Stomach (tissue), 8 donors: ENCODE measurements at regions not wholly inside any gene's neighbourhood (a gene's known extent, or its start where the extent isn't known, plus 50 kb on each side); places are given as distances from the start of the nearest gene placed in this dataset.
A peak's percentile ranks its signal among the peaks of the same experiment; 100 is the strongest.

Source experiments
- DNase-seq, 2 donors: peaks; one replicate each; pipeline versions ENCODE4 v3.0.0 to v3.0.0-alpha.2; 2013 to 2019
- H3K27ac ChIP-seq, 5 donors: fragments of 200-600 bp in 4 of 5; sonication (generic) in 4 of 5; one replicate each; pipeline ENCODE4 v1.5.1; 2013 to 2019; ENCODE audit warnings: mild to moderate bottlenecking in 1 of 5, moderate library complexity in 1 of 5
- H3K27me3 ChIP-seq, 3 donors: fragments of 200-600 bp; sonication (generic); one replicate each; pipeline ENCODE4 v1.5.1; 2017 to 2019; ENCODE audit warnings: mixed run types in 1 of 3
- H3K36me3 ChIP-seq, 4 donors: fragments of 200-600 bp; sonication (generic); 1 replicate in 3 of 4; 2 replicates in 1 of 4; pipeline ENCODE4 v1.5.1; 2016 to 2019
- H3K4me1 ChIP-seq, 4 donors: fragments of 200-600 bp; sonication (generic); one replicate each; pipeline ENCODE4 v1.5.1; 2016 to 2019
- H3K4me3 ChIP-seq, 4 donors: fragments of 200-600 bp; sonication (generic) in 3 of 4; one replicate each; pipeline ENCODE4 v1.5.1; 2016 to 2019; ENCODE audit warnings: mild to moderate bottlenecking in 1 of 4
- H3K9me3 ChIP-seq, 4 donors: fragments of 200-600 bp; sonication (generic); one replicate each; pipeline ENCODE4 v1.5.1; 2016 to 2019
- CTCF ChIP-seq, 7 experiments: fragments of 450-650 bp in 4 of 7; fragments of 200-600 bp in 3 of 7; sonication (generic) in 3 of 7; IDR thresholded peaks; one replicate each; pipeline ENCODE4 v1.5.1; 2016 to 2019; ENCODE audit warnings: antibody characterized with exemption in 7 of 7, control low read depth in 2 of 7, mild to moderate bottlenecking in 1 of 7
- EP300 ChIP-seq: sonication (generic); formaldehyde crosslinking; IDR thresholded peaks from one replicate; pipeline ENCODE4 v1.6.1; 2017; ENCODE audit warnings: antibody characterized with exemption
- POLR2A ChIP-seq, 4 donors: fragments of 450-650 bp; IDR thresholded peaks; one replicate each; pipeline ENCODE4 v1.6.1; 2016; ENCODE audit warnings: antibody characterized with exemption in 4 of 4, control low read depth in 2 of 4, mild to moderate bottlenecking in 1 of 4, moderate library complexity in 1 of 4
- POLR2AphosphoS5 ChIP-seq, 3 donors: sonication (generic); formaldehyde crosslinking; IDR thresholded peaks; one replicate each; pipeline ENCODE4 v1.6.1; 2016; ENCODE audit warnings: antibody characterized with exemption in 3 of 3
- WGBS, 5 donors: extraction: QIAGEN DNeasy Blood & Tissue Kit in 3 of 5; methylation state at CpG; one replicate each; pipeline versions ENCODE4 v1.1.5 to v1.1.7; 2013 to 2018; 5-methylcytosine and 5-hydroxymethylcytosine counted together
- intact Hi-C: fragments of 100-400 bp; cut with DNase I; formaldehyde crosslinking; loops from one replicate; pipeline ENCODE4 v1.15.1; 2023; ENCODE audit warnings: low total_unique reads
- donor health status: healthy with polysubstance abuse.
- donor health status: Bipolar disorder and iron deficiency.
- donor health status: healthy.

DNA sequence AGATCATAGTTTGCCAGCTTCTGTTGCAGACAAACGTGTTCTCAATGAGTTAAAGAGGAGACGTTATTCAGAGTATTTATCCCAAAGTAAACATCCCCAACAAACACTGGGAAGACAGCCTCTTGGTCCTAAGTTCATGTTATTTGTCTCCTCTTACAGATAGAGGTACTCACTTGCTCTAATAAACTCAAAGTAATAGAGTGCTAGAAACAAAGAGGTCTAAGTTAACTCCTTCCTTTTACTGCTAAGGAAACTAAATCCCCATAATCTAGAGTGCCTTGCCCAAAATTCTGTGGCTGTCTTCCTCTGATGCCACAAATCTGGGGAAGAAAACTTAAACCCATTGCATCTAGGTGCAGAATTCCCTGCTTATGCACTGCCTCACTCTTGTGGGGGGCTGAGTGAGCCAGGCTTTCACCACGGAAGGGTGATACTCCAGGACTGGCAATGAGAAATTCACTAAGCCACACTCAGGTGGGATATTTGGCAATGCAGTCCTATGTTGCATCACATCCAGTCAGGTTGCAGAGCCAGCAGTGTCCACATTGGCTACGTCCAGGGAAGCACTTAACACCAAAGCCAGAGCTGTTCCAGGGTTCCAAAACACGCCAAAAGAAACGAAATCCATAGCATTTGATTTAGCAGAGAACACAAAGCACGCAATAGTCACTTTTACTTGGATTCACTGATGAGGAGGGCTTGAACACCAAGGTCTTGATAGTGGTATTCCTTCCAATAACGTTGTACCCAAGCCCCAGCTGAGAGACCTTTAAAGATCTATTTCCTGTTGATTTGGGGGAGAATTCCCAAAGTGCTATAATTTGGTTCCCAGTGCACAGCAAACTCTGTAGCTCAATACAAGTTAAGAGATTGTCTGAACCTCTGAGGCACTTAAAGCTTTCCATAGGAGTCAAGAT is 81.0 kb upstream of the FOXQ1 start:
- Histone ChIP-seq H3K27ac (no peak overlapping the region), H3K27me3 (no peaks in the 10 kb centered on the region), H3K4me3 (no peak overlapping the region), H3K4me1 (peaks cover 0 to 19% (median 11%) of the 10 kb centered on the region in 4 donors), H3K36me3 (no peaks in the 10 kb centered on the region), H3K9me3 (no peaks in the 10 kb centered on the region)
- intact Hi-C loops, result loop anchor here (10.0 kb wide), 1 partner anchor 126 kb away; no protein-coding TSS in a partner anchor
- DNase-seq, result no peak
- no peak for TF ChIP-seq EP300
- TF ChIP-seq POLR2A (IDR thresholded peaks at IDR 0.05), result no peak
- no peak for TF ChIP-seq CTCF (IDR thresholded peaks at IDR 0.05)
- no peak for TF ChIP-seq POLR2AphosphoS5 (IDR thresholded peaks at IDR 0.05)
- WGBS, 5 donors, result 57 to 64% (median 62%) methylated on average over 8 of the region's 8 CpGs

DNA sequence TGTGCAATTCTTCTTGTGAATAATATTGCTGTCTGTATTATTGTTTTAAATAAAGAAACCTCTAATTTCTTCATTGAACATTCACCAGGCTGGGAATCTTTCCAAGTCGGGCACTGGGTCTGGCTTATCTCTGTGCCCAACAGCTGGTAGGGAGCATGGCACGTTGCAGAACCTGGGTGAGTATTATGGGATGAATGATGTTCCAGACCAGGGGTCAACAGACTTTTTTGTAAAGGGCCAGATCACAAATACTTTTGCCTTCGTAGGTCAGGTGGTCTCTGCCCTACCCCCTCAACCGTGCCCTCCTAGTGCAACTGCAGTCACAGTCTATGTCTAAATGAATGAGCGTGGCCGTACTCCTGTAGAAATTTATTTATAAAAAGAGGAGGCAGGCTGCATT is 81.6 kb upstream of the FOXQ1 start:
- intact Hi-C loops, result loop anchor here (10.0 kb wide), 1 partner anchor 125 kb away; no protein-coding TSS in a partner anchor
- H3K4me1 ChIP-seq, result peaks cover 0 to 19% (median 11%) of the 10 kb centered on the region in 4 donors
- H3K27ac ChIP-seq, result no peak overlapping the region
- H3K36me3 ChIP-seq, result no peaks in the 10 kb centered on the region
- H3K9me3 ChIP-seq, result no peaks in the 10 kb centered on the region
- H3K27me3 ChIP-seq, result no peaks in the 10 kb centered on the region
- WGBS, 5 donors, result 43 to 53% (median 50%) methylated on average over 6 of the region's 6 CpGs
- peak in 1 of 2 donors; percentile 33 for DNase-seq
- TF ChIP-seq POLR2AphosphoS5 (IDR thresholded peaks at IDR 0.05) (no peak), POLR2A (IDR thresholded peaks at IDR 0.05) (no peak), EP300 (no peak), CTCF (IDR thresholded peaks at IDR 0.05) (no peak)
- H3K4me3 ChIP-seq, result no peak overlapping the region

DNA sequence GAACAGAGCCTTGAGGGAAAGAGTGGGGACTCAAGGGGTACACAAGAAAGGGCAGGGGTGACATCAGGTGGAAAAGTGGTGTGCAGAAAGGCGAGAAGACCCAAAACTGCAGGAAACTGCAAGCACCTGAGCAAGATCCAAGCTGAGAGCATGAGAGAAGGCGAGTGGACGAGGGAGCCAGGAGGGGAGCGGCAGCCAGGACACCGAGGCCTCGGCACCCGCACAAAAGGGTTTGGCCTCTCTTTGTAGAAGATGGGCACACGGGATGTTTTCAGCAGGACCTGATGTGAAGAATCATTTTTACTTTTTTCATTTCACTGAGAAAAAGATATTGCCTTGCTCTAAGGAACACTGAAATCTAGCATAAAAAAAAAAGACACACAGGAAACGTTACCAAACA is 82.1 kb upstream of the FOXQ1 start:
- Histone ChIP-seq H3K4me3 (no peak overlapping the region), H3K9me3 (no peaks in the 10 kb centered on the region), H3K27me3 (no peaks in the 10 kb centered on the region), H3K4me1 (peaks cover 0 to 19% (median 11%) of the 10 kb centered on the region in 4 donors), H3K36me3 (no peaks in the 10 kb centered on the region), H3K27ac (no peak overlapping the region)
- no peak for DNase-seq
- TF ChIP-seq EP300 (no peak), CTCF (IDR thresholded peaks at IDR 0.05) (no peak), POLR2AphosphoS5 (IDR thresholded peaks at IDR 0.05) (no peak), POLR2A (IDR thresholded peaks at IDR 0.05) (no peak)
- 79 to 89% (median 87%) methylated on average over 9 of the region's 9 CpGs for WGBS, 5 donors
- intact Hi-C loops, result loop anchor here (10.0 kb wide), 1 partner anchor 125 kb away; no protein-coding TSS in a partner anchor

DNA sequence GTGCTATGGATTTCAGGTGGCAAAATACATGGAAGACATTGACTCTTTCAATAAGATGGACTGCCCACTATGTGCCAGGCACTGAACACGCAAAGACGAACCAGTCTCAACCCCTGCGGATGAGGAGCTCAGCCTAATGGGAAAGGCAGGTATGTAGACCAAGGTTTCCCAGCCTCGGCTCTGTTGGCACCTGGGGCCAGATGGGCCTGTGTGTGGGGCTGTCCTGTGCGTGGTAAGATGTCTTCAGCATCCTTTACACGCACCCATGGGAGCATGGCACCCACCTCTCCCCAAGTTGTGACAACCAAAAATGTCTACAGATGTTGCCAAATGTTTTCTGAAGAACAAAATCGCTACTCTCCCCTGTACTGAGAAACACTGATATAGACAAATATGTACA is 82.6 kb upstream of the FOXQ1 start:
- peaks cover 0 to 19% (median 11%) of the 10 kb centered on the region in 4 donors for H3K4me1 ChIP-seq
- no peak overlapping the region for H3K4me3 ChIP-seq
- H3K27me3 ChIP-seq, result no peaks in the 10 kb centered on the region
- WGBS, 5 donors, result 83 to 93% (median 89%) methylated on average over 7 of the region's 7 CpGs
- intact Hi-C loops, result no loop called here
- DNase-seq, result no peak
- no peak overlapping the region for H3K27ac ChIP-seq
- no peak for TF ChIP-seq CTCF (IDR thresholded peaks at IDR 0.05)
- TF ChIP-seq POLR2A (IDR thresholded peaks at IDR 0.05), result no peak
- TF ChIP-seq EP300, result no peak
- TF ChIP-seq POLR2AphosphoS5 (IDR thresholded peaks at IDR 0.05), result no peak
- H3K36me3 ChIP-seq, result no peaks in the 10 kb centered on the region
- no peaks in the 10 kb centered on the region for H3K9me3 ChIP-seq
